MM.1S (cell line): ENCODE measurements at regions not wholly inside any gene's neighbourhood (a gene's known extent, or its start where the extent isn't known, plus 50 kb on each side); places are given as distances from the start of the nearest gene placed in this dataset.
"Not testable (repeated sequence)": the region's sequence is repeated elsewhere in the genome, so short reads cannot be mapped to it uniquely, and the experiment has no call there.

Experiments
- EZH2 ChIP-seq: fragments of 300-600 bp; sonication (generic); optimal IDR thresholded peaks from 2 replicates; pipeline ENCODE3; 2017; ENCODE audit warnings: low read depth, mild to moderate bottlenecking, antibody characterized with exemption, low read length, mixed read lengths
- TF ChIP-seq, protein P1 (sequence below): fragments of 300-600 bp; sonication (generic); IDR thresholded peaks from 2 replicates; pipeline ENCODE4 v1.5.1; 2016; ENCODE audit warnings: antibody characterized with exemption, low read length, mixed read lengths

DNA sequence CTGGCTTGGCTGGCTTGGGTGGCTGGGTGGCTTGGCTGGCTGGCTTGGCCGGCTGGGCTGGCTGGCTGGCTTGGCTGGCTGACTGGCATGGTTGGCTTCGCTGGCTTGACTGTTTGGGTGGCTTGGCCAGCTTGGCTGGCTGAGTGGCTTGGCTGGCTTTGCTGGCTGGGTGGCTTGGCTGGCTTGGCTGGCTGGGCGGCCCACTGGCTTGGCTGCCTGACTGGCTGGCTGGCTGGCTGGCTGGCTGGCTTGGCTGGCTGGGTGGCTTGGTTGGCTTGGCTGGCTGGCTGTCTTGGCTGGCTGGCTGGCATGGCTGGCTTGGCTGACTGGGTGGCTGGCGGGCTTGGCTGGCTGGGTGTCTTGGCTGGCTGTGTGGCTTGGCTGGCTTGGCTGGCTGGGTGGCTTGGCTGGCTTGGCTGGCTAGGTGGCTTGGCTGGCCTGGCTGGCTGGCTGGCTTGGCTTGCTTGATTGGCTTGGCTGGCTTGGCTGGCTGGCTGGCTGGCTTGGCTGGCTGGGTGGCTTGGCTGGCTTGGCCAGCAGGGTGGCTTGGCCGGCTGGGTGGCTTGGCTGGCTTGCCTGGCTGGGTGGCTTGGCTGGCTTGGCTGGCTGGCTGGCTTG, 244.2 kb upstream of the POTEB2 start:
- TF ChIP-seq EZH2 = not testable (repeated sequence)
- TF ChIP-seq, protein P1, sequence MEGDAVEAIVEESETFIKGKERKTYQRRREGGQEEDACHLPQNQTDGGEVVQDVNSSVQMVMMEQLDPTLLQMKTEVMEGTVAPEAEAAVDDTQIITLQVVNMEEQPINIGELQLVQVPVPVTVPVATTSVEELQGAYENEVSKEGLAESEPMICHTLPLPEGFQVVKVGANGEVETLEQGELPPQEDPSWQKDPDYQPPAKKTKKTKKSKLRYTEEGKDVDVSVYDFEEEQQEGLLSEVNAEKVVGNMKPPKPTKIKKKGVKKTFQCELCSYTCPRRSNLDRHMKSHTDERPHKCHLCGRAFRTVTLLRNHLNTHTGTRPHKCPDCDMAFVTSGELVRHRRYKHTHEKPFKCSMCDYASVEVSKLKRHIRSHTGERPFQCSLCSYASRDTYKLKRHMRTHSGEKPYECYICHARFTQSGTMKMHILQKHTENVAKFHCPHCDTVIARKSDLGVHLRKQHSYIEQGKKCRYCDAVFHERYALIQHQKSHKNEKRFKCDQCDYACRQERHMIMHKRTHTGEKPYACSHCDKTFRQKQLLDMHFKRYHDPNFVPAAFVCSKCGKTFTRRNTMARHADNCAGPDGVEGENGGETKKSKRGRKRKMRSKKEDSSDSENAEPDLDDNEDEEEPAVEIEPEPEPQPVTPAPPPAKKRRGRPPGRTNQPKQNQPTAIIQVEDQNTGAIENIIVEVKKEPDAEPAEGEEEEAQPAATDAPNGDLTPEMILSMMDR = not testable (repeated sequence)
